DMS114 treated with DMSO at 0.1 percent for 48 hours (cell line): ENCODE measurements at regions not wholly inside any gene's neighbourhood (a gene's known extent, or its start where the extent isn't known, plus 50 kb on each side); places are given as distances from the start of the nearest gene placed in this dataset.

Experiments
- DNase-seq: peaks from one replicate; lab custom pipeline; 2025; ENCODE audit not compliant: unreplicated experiment; lab: John Stamatoyannopoulos, UW

DNA sequence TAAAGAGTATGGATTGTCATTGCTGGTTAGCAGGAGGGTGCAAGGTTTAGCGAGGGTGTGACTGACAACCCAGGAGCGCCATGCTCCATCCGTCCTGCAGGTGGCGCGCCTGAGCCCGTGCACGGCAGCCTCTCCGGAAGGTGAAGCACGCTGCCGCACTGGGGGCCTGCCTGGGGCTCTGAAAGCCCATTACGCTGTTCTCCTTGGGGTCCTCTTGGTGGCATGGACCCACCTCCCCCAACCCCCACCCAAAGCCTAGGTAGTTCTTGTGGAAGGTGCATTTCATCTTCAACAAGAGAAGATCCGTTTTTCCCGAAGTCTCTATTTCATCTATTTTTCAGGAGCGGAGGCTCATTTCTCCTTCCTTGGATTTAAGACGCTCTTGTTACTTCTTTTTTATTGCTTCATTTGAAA is 197.4 kb upstream of the KCNG1 start:
- DNase-seq, result no peak

DNA sequence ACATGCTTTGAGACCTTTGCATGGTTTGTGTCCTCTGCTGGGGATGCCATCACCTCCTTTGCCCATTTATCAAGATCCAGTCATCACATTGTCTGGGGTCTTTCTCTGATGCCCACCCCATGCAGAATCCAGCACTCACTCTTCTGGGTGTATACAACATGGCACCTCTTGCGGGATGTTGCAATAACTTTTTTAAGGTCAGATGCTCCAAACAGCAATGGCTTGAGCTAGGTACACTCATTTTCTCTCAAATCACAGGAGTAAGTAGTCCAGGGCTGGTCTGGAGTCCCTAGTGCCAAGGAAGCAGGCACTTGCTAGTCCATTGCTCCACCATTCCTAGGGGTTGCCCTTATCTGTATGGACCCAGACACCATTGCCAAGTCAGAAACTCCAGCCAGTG is 196.6 kb upstream of the KCNG1 start:
- DNase-seq, result no peak

DNA sequence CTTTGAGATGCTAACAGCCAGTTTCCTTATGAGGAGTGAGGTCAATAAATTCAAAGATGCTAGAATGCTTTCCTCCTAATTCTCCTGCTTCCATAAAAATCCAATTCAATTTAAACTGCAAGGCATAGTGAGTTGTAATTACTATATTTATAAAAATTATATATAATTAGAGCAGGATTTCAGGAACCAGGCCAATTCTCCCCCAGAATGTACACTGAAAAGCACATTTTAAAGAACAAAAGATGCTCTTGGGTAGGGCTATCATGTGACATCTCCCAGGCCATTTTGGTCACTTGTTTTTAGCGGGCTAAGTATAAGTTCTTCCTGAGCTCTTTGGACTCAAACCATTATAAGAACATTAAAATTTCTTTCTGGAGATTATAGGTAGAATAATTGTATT is 195.7 kb upstream of the KCNG1 start:
- DNase-seq, result no peak

DNA sequence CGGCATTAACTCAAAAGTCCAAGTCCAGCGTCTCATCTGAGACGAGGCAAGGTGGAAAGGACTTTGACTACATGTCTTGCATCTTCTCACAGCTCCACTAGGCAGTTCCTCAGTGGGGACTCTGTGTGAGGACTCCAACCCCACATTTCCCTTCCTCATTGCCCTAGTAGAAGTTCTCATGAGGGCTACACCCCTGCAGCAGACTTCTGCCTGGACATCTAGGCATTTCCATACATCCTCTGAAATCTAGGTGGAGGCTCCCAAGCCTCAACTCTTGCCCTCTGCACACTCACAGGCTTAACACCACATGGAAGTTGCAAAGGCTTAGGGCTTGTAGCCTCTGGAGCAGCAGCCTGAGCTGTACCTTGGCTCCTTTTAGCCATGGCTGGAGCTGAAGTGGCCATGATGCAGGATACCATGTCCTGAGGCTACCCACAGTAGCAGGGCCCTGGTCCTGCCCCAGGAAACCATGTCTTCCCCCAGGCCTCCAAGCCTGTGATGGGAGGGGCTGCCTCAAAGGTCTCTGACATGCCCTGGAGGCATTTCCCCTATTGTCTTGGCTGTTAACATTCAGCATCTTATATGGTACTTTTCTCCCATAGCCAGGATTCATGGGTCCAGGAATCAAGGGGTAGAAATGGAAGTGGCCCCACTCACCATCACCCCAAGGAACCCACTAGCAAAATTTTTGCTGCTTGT is 194.6 kb upstream of the KCNG1 start:
- no peak for DNase-seq

DNA sequence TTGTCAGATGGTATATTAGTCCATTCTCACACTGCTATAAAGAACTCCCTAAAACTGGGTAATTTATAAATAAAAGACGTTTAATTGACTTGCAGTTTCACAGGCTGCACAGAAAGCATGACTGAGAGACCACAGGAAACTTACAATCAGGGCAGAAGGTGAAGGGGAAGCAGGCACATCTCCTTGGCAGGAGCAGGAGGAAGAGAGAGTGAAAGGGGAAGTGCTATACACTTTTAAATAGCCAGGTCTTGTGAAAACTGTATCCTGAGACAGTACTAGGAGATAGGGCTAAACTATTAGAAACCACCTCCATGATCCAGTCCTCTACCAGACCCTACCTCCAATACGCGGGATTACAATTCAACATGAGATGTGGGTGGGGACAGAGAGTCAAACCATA is 193.9 kb upstream of the KCNG1 start:
- no peak for DNase-seq

DNA sequence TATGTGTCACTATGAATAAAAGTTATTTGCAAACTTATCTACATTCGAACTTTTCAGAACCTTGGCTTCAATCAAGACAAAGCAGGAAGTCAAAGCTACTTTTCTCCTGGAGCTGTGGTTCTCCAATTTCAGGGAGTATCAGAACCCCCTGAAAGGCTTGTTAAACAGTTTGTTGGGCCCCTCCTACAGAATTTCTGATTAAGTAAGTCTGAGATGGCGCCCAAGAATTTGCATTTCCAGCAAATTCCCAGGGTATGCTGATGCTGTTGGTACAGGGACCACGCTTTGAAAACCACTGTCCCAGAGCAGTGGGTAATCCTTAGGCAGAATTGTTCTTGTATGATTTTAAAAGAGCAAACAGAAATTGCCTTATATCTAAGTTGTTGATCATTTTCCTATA is 189.9 kb upstream of the KCNG1 start:
- DNase-seq, result no peak

DNA sequence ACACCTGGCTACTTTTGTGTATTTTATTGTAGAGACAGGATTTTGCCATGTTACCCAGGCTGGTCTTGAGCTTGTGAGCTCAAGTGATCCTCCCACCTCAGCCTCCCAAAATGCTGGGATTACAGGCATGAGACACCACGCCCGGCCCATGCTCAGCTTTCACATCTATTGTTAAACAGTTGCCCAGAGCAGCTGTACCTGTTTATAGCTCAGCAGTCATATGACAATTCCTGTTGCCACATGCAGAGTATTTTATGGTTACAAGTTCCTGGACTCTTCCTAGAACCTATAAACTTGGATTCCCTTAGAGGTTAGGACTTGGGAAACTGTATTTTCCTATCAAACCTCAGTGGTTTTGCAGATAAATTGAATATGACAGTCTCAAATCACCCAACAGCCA is 188.3 kb upstream of the KCNG1 start:
- DNase-seq, result no peak

DNA sequence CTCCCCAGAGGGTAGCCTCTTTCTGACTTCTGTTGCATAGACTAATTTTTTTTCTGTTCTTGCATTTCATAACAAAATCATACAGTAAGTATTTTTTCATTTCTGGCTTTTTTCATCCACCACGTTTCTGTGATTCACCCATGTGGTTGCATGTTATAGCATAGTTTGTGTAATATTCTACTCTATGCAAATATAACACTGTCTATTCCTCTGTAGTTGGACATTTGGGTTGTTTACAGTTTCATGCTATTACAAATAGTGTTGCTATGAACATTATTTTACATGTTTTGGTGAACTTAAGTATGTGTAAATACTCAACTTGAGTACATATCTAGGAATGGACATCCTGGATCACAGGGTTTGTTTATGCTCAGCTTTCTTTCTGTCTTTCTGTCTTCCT is 187.2 kb upstream of the KCNG1 start:
- no peak for DNase-seq

DNA sequence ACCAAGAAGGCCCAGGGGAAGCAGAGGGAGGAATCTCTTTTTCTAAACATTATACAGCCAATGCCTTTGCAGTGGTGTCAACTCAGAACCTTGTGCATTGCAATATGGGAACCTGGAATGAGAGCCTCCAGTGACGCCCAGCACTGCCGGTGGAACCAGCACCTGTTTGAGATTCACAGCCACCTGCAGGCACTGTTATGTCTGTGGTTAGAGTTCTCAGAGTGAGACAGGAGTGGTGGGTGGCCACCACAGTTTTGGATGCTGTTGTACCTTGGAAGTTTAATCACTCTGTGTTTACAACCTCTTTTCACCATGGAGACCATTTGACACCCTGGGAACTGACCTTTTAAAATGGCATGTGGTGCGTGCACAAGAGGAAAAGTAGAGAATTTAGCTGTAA is 185.3 kb upstream of the KCNG1 start:
- no peak for DNase-seq

DNA sequence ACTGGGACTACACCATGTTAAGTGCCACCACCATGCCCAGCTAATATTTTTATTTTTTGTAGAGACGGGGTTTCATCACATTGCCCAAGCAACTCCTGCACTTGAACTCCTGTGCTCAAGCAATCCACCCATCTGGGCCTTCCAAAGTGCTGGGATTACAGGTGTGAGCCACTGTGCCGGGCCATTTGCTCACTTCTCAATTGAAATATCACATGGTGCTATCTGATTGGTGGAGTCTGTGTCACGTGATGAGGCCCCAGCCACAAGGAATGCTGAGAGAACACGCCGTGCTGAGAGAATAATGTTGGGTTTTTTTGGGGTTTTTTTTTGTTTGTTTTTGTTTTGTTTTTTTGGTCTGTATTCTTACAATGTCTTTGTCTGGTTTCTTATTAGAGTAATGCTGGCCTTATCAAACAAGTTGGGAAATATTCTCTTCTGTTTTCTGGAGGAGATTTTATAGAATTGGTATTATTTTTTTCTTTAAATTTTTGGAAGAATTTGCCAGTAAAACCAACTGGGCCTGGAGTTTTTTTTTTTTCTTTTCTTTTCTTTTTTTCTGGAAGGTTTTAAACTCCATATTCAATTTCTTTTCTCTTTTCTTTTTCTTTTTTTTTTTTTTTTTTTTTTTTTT is 183.2 kb upstream of the KCNG1 start:
- no peak for DNase-seq

DNA sequence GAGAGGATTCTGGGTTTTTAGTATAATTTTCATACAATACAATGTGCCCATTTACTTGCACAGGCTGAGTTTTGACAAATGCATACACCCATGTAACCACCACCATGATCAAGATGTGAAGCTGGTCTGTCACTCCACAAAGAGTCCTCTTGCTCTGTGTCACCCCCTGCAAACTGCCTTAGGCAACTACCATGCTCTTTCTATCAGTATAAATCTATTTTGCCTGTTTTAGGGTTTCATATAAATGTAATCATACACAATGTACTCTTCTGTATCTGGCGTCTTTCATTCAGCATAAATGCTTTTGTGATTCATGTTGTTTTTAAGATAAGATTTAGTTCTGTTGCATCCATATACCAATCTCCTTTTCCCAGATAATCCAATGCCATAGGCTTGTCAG is 181.9 kb upstream of the KCNG1 start:
- no peak for DNase-seq

DNA sequence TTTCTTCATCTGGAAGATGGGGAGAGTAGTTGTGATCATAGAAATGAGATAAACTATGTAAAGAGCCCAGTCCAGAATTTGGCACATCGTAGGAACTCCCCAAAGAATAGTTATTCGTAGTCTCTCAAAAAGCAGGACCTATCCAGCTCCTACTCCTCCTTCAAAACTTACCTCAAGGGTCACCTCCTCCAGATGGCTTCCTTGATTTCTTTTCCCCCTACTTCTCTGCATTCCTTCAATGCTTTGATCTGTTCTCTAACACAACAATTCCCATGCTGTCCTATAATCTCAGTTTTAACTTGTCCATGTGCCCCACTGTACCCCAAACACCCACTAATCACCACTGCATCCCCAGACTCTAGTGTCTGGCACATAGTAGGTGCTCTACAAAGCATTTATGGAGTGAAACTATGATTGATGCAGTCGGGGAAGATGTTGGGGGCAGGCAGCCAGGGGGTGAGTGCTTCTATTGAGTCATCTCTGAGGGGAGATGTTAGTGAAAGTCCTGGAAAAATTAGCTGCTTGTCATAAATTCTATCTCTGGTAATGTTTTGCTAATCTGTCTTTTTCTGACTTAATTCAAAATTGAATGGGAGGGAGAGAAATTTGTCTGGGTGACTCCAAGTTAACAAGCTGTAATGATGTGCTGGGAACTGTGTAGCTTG is 181.3 kb upstream of the KCNG1 start:
- no peak for DNase-seq

DNA sequence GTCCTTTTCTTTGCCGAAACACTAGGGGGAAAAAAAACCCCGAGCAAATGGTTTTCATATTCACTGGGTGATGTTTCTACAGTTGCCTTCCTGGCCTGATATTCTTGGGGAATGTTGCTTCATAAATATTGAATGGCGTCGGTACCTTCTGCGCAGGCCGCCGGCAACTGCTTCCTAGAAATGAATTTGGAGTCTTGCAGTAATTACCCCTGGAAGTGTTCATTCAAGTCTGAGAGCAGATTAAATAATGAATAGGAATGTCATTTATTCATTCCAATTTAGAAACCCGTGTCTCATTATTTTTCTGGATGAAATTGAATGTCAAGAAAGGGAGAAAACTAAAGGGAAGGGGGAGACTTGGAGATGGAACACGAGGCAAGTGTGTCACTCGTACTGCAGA is 179.4 kb upstream of the KCNG1 start:
- DNase-seq, result no peak

DNA sequence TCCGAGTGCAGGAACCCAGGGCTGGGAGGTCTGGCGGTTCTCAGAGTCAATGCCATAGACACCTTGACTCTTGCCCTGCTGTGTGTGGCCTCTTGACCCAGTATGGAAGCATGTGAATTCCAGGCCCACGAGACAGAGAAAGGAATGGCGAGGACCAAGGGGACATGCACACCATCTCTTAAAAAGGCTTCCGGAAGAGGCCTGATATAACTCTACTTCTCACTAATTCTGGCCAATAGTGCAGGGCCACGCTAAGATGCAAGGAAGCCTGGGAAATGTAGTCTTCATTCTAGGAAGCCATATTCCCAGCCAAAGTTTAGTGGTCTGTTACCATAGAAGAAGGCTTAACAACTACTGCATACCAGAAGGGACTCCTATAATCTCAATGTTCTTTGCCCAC is 177.0 kb upstream of the KCNG1 start:
- DNase-seq, result peak; percentile 19

DNA sequence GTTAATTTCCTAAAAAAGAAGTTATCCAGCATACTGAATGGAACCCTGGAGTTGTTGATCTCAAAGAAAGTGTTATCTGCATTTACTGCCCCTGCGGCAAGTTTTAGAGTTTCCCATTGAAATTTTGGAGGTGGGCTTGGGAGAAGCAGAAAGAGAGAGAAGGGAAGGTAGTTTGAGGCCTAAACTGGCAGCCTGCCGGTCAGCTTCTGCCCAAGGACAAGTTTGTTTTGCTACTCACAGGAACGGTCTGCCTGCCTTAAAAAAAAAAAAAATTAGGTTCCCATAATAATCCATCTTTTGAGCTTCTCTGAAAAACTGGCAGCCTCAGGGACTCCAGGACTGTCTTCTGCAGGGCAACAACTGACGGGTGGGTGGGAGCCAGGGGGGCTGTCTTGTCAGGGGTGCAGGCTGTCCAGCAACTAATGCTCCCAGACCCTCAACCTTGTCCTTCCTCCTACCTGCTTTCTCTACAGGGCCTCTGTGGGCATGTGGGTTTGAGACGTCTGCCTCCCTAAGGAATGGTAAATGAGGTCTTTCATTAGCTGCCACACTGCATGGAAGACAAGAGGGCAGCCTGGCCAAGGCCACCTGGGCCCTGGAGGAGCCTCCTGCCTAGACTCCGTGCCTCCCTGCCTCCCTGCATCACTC is 176.1 kb upstream of the KCNG1 start:
- DNase-seq, result no peak

DNA sequence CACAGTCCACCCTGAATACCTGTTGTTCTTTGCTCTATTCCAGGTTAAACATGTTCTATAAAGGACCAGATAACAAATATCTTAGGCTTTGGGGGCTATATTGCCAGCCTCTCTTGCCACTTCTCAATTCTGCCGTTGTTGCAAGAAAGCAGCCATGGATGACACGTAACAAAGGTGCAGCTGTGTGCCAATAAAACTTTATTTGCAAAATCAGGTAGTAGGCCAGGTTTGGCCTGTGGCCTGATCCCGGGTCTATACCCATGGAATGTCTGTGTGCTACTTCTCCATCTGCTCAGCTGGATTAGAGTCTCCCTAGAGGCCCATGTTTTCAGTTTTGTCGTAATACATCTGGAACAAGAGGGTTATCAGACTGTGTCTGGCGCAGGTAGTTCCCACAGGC is 175.3 kb upstream of the KCNG1 start:
- no peak for DNase-seq

DNA sequence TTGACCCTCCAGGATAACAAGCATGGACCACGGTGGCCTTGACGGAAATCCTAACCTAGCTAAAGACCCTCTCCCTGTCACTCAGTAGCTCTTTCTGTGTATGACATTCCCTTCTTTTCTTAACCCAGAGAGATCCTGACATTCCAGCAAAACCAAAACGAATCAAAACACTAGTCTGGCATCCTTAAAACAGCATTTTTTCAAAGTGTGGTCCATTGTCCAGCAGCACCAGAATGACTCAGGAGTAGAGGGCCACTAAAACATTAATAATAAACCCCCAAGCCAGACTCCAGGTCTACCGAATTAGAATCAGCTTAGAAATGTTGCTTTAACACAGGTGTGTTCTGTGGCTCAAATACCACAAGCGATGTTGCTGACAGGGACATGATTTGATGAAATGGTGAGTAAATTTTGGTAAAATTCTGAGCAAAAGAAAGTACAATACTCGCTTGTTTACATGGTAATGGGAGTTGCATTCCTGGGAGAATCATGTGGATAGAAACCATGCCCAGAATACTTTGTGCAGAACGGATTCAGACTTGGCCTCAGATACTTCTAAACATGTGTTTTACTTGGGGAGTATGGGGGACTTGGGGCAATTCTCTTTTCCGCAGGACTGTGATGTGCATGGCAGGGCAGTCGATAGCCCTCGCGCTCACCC is 174.2 kb upstream of the KCNG1 start:
- DNase-seq, result no peak

DNA sequence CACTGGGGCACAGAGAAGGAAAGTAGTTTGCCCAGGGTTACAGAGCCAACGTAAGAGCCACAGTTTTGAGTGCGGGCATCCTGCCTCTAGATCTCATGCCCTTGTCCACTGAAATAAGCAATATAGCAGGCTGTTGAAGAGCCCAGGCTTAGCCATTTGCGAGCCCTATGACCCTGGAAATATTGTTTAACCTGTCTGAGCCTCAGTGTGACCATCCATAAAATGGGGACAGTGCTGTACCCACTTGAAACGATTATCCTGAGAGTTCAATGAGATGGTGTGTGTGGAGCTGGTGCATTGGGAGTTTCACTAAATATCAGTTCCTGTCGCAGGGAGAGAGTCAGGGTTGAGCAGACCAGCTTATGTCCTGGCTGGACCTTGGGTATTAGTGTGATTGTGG is 173.1 kb upstream of the KCNG1 start:
- no peak for DNase-seq

DNA sequence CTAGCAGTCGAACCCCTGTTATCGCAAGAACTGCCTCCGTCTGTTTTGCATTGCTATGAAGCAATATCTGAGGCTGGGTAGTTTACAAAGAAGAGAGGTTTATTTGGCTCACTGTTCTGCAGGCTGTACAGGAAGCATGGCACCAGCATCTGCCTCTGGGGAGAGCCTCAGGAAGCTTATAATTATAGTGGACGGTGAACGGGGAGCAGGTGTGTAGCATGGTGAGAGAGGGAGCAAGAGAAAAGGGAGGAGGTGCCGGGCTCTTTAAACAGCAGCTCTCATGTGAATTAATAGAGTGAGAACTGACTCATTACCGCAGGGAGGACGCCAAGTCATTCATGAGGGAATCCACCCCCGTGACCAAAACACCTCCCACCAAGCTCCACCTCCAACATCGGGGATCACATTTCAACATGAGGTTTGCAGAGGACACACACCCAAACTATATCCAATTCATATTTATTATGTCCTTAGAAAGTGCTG is 172.6 kb upstream of the KCNG1 start:
- DNase-seq, result no peak

DNA sequence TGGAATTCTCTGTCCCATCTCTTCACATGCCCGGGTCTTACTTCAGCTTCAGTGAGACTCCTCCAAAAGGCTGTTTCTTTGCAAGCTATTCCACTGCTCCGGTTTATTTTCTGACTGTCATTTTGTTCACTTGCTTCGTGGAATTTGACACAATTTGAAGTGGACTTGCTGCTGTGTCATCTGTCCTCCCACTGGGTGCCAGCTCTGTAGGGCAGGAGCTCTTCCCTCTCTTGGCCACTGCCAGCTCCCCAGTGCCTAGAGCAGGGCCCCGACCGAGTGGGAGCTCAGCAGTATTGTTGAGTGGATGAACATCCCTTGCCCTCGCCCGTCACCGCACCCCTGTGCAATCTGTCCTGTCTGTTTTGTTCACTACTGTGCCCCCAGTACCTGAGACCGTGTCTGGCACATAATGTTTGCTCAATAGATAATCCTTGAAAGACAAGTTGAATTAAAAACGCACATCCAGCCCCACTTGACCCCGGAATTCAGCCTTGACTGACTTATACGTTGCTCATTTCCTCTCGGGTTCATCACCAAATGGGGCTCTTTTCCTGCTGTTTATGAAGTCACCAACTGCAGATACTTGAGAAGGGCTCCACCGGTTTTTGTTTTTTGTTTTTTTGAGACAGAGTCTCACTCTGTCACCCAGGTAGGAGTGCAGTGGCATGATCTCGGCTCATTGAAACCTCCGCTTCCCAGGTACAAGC is 170.3 kb upstream of the KCNG1 start:
- DNase-seq, result no peak

DNA sequence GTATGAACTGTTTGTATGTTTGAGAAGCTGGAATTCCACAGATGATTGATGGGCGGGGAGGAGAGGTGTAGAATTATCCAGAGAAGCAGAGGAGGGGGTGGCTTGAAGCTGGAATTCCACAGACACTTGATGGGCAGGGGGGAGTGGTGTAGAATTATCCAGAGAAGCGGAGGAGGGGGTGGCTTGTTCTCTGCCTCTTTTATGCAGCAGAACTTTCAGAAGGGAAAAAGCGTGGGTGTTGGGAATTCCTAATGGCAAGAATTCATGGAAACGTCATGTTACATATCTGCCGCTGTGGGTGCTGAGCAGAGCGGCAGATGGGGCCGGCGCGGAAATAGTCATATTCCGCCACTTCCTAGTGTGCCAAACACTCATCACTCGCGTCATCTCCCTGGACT is 167.9 kb upstream of the KCNG1 start:
- no peak for DNase-seq
